ENCODE measurements at regions not wholly inside any gene's neighbourhood (a gene's known extent, or its start where the extent isn't known, plus 50 kb on each side); places are given as distances from the start of the nearest gene placed in this dataset.

GRCh38 chr2:128903637-128904036 lies 585.0 kb upstream of the HS6ST1 start:
- TF ChIP-seq POLR2A (IDR thresholded peaks at IDR 0.05): no peak
- no peak for TF ChIP-seq CTCF (IDR thresholded peaks at IDR 0.05 in 4 of 5, conservative IDR thresholded peaks at IDR 0.05 in 1 of 5)
- Histone ChIP-seq H3K9me3 (no peaks in the 10 kb centered on the region), H3K4me3 (no peak overlapping the region), H3K4me1 (no peaks in the 10 kb centered on the region), H3K36me3 (no peaks in the 10 kb centered on the region), H3K27ac (no peak overlapping the region), H3K27me3 (no peaks in the 10 kb centered on the region)
- intact Hi-C loops (cut with DNase I; ENCODE audit: low total_unique reads): no loop called here
- in situ Hi-C loops (cut with MboI; ENCODE audit: low sequenced_read_pairs in 4 of 4): no loop called here
- ATAC-seq (no peak), DNase-seq (no peak)

GRCh38 chr2:128911276-128911675 lies 592.6 kb upstream of the HS6ST1 start:
- DNase-seq: no peak
- H3K27me3 ChIP-seq: no peaks in the 10 kb centered on the region
- intact Hi-C loops (cut with DNase I; ENCODE audit: low total_unique reads): no loop called here
- in situ Hi-C loops (cut with MboI; ENCODE audit: low sequenced_read_pairs in 4 of 4): no loop called here
- no peak overlapping the region for H3K4me3 ChIP-seq
- no peaks in the 10 kb centered on the region for H3K4me1 ChIP-seq
- TF ChIP-seq POLR2A (IDR thresholded peaks at IDR 0.05) (no peak), CTCF (IDR thresholded peaks at IDR 0.05 in 4 of 5, conservative IDR thresholded peaks at IDR 0.05 in 1 of 5) (no peak)
- ATAC-seq: no peak
- H3K9me3 ChIP-seq: no peaks in the 10 kb centered on the region
- no peak overlapping the region for H3K27ac ChIP-seq
- no peaks in the 10 kb centered on the region for H3K36me3 ChIP-seq

GRCh38 chr2:128914320-128914719 lies 595.7 kb upstream of the HS6ST1 start:
- Histone ChIP-seq H3K27me3 (no peaks in the 10 kb centered on the region), H3K4me3 (no peak overlapping the region), H3K4me1 (no peaks in the 10 kb centered on the region), H3K36me3 (no peaks in the 10 kb centered on the region), H3K9me3 (no peaks in the 10 kb centered on the region), H3K27ac (no peak overlapping the region)
- DNase-seq (no peak), ATAC-seq (no peak)
- intact Hi-C loops (cut with DNase I; ENCODE audit: low total_unique reads): no loop called here
- in situ Hi-C loops (cut with MboI; ENCODE audit: low sequenced_read_pairs in 4 of 4): no loop called here
- TF ChIP-seq CTCF (IDR thresholded peaks at IDR 0.05 in 4 of 5, conservative IDR thresholded peaks at IDR 0.05 in 1 of 5): no peak
- TF ChIP-seq POLR2A (IDR thresholded peaks at IDR 0.05): no peak

- ATAC-seq: no peak
- Histone ChIP-seq H3K27ac (no peak overlapping the region), H3K9me3 (no peaks in the 10 kb centered on the region), H3K4me3 (no peak overlapping the region), H3K4me1 (no peaks in the 10 kb centered on the region), H3K27me3 (no peaks in the 10 kb centered on the region), H3K36me3 (no peaks in the 10 kb centered on the region)
- DNase-seq: no peak
- no peak for TF ChIP-seq CTCF (IDR thresholded peaks at IDR 0.05 in 4 of 5, conservative IDR thresholded peaks at IDR 0.05 in 1 of 5)
- TF ChIP-seq POLR2A (IDR thresholded peaks at IDR 0.05): no peak
- in situ Hi-C loops (cut with MboI; ENCODE audit: low sequenced_read_pairs in 4 of 4) (no loop called here), intact Hi-C loops (cut with DNase I; ENCODE audit: low total_unique reads) (no loop called here)
These were observed 603.1 kb upstream of the HS6ST1 start for GRCh38 chr2:128921751-128922150.

- H3K27ac ChIP-seq: no peak overlapping the region
- in situ Hi-C loops (cut with MboI; ENCODE audit: low sequenced_read_pairs in 4 of 4): no loop called here
These were observed 603.5 kb upstream of the HS6ST1 start for GRCh38 chr2:128922154-128922553.

More at GRCh38 chr2:128922154-128922553, 603.5 kb upstream of the HS6ST1 start:
- Histone ChIP-seq H3K4me1 (no peaks in the 10 kb centered on the region), H3K4me3 (no peak overlapping the region), H3K36me3 (no peaks in the 10 kb centered on the region), H3K27me3 (no peaks in the 10 kb centered on the region), H3K9me3 (no peaks in the 10 kb centered on the region)
- DNase-seq (no peak), ATAC-seq (no peak)
- intact Hi-C loops (cut with DNase I; ENCODE audit: low total_unique reads): no loop called here
- no peak for TF ChIP-seq CTCF (IDR thresholded peaks at IDR 0.05 in 4 of 5, conservative IDR thresholded peaks at IDR 0.05 in 1 of 5)
